ENCODE measurements at regions not wholly inside any gene's neighbourhood (a gene's known extent, or its start where the extent isn't known, plus 50 kb on each side); places are given as distances from the start of the nearest gene placed in this dataset.
"Not testable (repeated sequence)": the region's sequence is repeated elsewhere in the genome, so short reads cannot be mapped to it uniquely, and the experiment has no call there.

- DNase-seq (ENCODE audit: low read depth): no peak
Measured at GRCh38 chr13:84616864-84617263, 734.6 kb upstream of the SLITRK1 start.

GRCh38 chr13:84609716-84610115 is 727.4 kb upstream of the SLITRK1 start:
- DNase-seq (ENCODE audit: low read depth): no peak

- peak; percentile 65 for DNase-seq (ENCODE audit: low read depth)
Measured at GRCh38 chr13:84607261-84608013, 725.2 kb upstream of the SLITRK1 start.

GRCh38 chr13:84606616-84607015 is 724.3 kb upstream of the SLITRK1 start:
- no peak for DNase-seq (ENCODE audit: low read depth)

GRCh38 chr13:84605927-84606326 is 723.7 kb upstream of the SLITRK1 start:
- no peak for DNase-seq (ENCODE audit: low read depth)

GRCh38 chr13:84591444-84591843 is 709.2 kb upstream of the SLITRK1 start:
- no peak for DNase-seq (ENCODE audit: low read depth)

- DNase-seq (ENCODE audit: low read depth): no peak
Measured at GRCh38 chr13:84590663-84591062, 708.4 kb upstream of the SLITRK1 start.

- DNase-seq (ENCODE audit: low read depth): no peak
Measured at GRCh38 chr13:84588023-84588422, 705.7 kb upstream of the SLITRK1 start.

GRCh38 chr13:84579901-84580300 is 697.6 kb upstream of the SLITRK1 start:
- not testable (repeated sequence) for DNase-seq (ENCODE audit: low read depth)

GRCh38 chr13:84574851-84575250 is 692.6 kb upstream of the SLITRK1 start:
- DNase-seq (ENCODE audit: low read depth): peak; percentile 41

GRCh38 chr13:84571264-84571663 is 689.0 kb upstream of the SLITRK1 start:
- DNase-seq (ENCODE audit: low read depth): no peak

- DNase-seq (ENCODE audit: low read depth): no peak
Measured at GRCh38 chr13:84570831-84571230, 688.6 kb upstream of the SLITRK1 start.

- DNase-seq (ENCODE audit: low read depth): no peak
Measured at GRCh38 chr13:84569366-84569765, 687.1 kb upstream of the SLITRK1 start.

- DNase-seq (ENCODE audit: low read depth): no peak
Measured at GRCh38 chr13:84567848-84568247, 685.6 kb upstream of the SLITRK1 start.

GRCh38 chr13:84566780-84567179 is 684.5 kb upstream of the SLITRK1 start:
- DNase-seq (ENCODE audit: low read depth): no peak

- DNase-seq (ENCODE audit: low read depth): no peak
Measured at GRCh38 chr13:84563611-84564010, 681.3 kb upstream of the SLITRK1 start.

- no peak for DNase-seq (ENCODE audit: low read depth)
Measured at GRCh38 chr13:84553227-84553626, 671.0 kb upstream of the SLITRK1 start.

- no peak for DNase-seq (ENCODE audit: low read depth)
Measured at GRCh38 chr13:84543962-84544361, 661.7 kb upstream of the SLITRK1 start.

- DNase-seq (ENCODE audit: low read depth): no peak
Measured at GRCh38 chr13:84542348-84542747, 660.1 kb upstream of the SLITRK1 start.

- no peak for DNase-seq (ENCODE audit: low read depth)
Measured at GRCh38 chr13:84536906-84537305, 654.6 kb upstream of the SLITRK1 start.

GRCh38 chr13:84528408-84529070 is 646.3 kb upstream of the SLITRK1 start:
- DNase-seq (ENCODE audit: low read depth): no peak

GRCh38 chr13:84525865-84526264 is 643.6 kb upstream of the SLITRK1 start:
- no peak for DNase-seq (ENCODE audit: low read depth)

GRCh38 chr13:84524586-84524985 is 642.3 kb upstream of the SLITRK1 start:
- DNase-seq (ENCODE audit: low read depth): no peak
